Neutrophil (primary cell): ENCODE measurements at regions not wholly inside any gene's neighbourhood (a gene's known extent, or its start where the extent isn't known, plus 50 kb on each side); places are given as distances from the start of the nearest gene placed in this dataset.

Experiments used
- H3K27ac ChIP-seq: fragments of 200-600 bp; sonication (generic); 2 replicates; pipeline ENCODE4 v1.5.1; 2016; ENCODE audit warnings: mild to moderate bottlenecking, moderate library complexity
- H3K27me3 ChIP-seq: fragments of 200-600 bp; sonication (generic); 2 replicates; pipeline ENCODE4 v1.6.0; 2016; ENCODE audit warnings: mild to moderate bottlenecking
- H3K36me3 ChIP-seq: fragments of 200-600 bp; sonication (generic); 2 replicates; pipeline ENCODE4 v1.5.1; 2017
- H3K4me1 ChIP-seq, 2 experiments: fragments of 200-600 bp in 1 of 2; sonication (generic) in 1 of 2; 1 replicate in 1 of 2; 2 replicates in 1 of 2; pipeline versions ENCODE4 v1.5.1 to v1.6.1; 2013 to 2016; ENCODE audit warnings: low read depth in 1 of 2, low read length in 1 of 2, mild to moderate bottlenecking in 1 of 2, moderate library complexity in 1 of 2; ENCODE audit not compliant: control insufficient read depth in 1 of 2, insufficient read depth in 1 of 2
- H3K4me3 ChIP-seq, 2 experiments: fragments of 200-600 bp in 1 of 2; sonication (generic) in 1 of 2; 1 replicate in 1 of 2; 2 replicates in 1 of 2; pipeline ENCODE4 v1.5.1; 2013 to 2016; ENCODE audit warnings: low read depth in 1 of 2, low read length in 1 of 2, mild to moderate bottlenecking in 1 of 2, moderate library complexity in 1 of 2
- H3K9me3 ChIP-seq: fragments of 200-600 bp; sonication (generic); 2 replicates; pipeline ENCODE4 v1.5.1; 2016
- TF ChIP-seq, protein P1 (sequence below): fragments of 200-600 bp; sonication (generic); IDR thresholded peaks from 2 replicates; pipeline ENCODE4 v1.5.1; 2016; ENCODE audit warnings: antibody characterized with exemption

DNA sequence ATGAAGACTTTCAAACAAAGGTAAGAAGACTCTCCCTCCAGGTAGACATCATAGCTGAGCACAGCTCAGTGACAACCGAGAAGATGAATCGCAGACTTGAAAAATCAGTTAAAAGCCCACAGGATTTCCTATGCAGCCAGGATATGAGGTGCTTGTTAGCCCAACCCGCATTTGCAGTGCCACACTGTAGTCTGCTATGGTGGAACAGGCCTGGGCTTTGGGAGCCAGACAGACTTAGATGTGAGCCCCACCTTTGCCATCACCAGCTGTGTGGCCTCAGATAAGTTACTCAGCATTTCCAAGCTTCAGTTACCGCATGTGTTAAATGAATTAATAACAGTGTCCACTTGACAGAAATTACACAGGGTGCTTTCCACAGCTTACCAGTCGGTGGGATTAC, 204.4 kb upstream of the HS3ST3A1 start:
- Histone ChIP-seq H3K9me3 (no peaks in the 10 kb centered on the region), H3K4me3 (no peak overlapping the region), H3K27ac (no peak overlapping the region), H3K27me3 (no peaks in the 10 kb centered on the region), H3K4me1 (no peaks in the 10 kb centered on the region), H3K36me3 (no peaks in the 10 kb centered on the region)
- TF ChIP-seq, protein P1, sequence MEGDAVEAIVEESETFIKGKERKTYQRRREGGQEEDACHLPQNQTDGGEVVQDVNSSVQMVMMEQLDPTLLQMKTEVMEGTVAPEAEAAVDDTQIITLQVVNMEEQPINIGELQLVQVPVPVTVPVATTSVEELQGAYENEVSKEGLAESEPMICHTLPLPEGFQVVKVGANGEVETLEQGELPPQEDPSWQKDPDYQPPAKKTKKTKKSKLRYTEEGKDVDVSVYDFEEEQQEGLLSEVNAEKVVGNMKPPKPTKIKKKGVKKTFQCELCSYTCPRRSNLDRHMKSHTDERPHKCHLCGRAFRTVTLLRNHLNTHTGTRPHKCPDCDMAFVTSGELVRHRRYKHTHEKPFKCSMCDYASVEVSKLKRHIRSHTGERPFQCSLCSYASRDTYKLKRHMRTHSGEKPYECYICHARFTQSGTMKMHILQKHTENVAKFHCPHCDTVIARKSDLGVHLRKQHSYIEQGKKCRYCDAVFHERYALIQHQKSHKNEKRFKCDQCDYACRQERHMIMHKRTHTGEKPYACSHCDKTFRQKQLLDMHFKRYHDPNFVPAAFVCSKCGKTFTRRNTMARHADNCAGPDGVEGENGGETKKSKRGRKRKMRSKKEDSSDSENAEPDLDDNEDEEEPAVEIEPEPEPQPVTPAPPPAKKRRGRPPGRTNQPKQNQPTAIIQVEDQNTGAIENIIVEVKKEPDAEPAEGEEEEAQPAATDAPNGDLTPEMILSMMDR = no peak

DNA sequence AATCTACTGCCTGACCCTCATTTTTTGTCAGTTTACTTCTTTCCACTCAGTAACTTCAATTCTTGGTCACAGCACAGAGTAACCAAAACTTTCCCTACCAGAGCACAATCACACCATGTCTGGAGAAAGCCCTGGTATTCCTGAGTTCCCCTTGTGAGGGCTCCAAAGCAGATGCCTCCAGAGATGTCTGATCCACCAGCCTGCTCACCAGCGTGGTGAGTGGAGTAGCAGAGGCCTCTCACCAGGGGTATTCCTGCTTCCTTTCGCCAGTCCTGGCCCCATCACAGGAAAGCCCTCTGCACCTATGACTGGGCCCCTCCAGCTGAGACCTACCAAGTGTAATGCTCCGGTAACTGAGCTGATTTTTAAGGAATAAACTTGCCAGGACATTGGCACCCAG, 205.4 kb upstream of the HS3ST3A1 start:
- Histone ChIP-seq H3K27ac (no peak overlapping the region), H3K4me1 (no peaks in the 10 kb centered on the region), H3K9me3 (no peaks in the 10 kb centered on the region), H3K27me3 (no peaks in the 10 kb centered on the region), H3K36me3 (no peaks in the 10 kb centered on the region), H3K4me3 (no peak overlapping the region)
- TF ChIP-seq, protein P1 = no peak

DNA sequence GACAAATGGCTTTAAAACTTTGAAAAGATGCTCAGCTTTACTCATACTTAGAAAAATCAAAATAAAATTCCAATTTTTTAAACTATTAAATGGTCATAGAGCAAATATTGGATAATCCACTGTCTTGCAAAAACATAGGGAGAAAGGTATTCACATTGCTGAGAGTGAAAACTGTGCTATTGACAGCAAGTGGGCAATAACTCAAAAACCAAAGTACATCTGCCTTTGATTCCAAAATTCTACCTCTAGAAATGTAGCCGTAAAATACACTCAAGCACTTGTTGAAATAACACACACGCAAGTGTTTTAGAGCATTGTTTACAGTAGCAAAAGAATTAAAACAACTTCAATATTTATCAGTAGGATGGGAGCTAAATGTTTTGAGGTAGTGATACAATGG, 210.6 kb upstream of the HS3ST3A1 start:
- TF ChIP-seq, protein P1 = no peak
- no peaks in the 10 kb centered on the region for H3K4me1 ChIP-seq
- H3K36me3 ChIP-seq = no peaks in the 10 kb centered on the region
- no peak overlapping the region for H3K4me3 ChIP-seq
- no peaks in the 10 kb centered on the region for H3K27me3 ChIP-seq
- no peak overlapping the region for H3K27ac ChIP-seq
- no peaks in the 10 kb centered on the region for H3K9me3 ChIP-seq

DNA sequence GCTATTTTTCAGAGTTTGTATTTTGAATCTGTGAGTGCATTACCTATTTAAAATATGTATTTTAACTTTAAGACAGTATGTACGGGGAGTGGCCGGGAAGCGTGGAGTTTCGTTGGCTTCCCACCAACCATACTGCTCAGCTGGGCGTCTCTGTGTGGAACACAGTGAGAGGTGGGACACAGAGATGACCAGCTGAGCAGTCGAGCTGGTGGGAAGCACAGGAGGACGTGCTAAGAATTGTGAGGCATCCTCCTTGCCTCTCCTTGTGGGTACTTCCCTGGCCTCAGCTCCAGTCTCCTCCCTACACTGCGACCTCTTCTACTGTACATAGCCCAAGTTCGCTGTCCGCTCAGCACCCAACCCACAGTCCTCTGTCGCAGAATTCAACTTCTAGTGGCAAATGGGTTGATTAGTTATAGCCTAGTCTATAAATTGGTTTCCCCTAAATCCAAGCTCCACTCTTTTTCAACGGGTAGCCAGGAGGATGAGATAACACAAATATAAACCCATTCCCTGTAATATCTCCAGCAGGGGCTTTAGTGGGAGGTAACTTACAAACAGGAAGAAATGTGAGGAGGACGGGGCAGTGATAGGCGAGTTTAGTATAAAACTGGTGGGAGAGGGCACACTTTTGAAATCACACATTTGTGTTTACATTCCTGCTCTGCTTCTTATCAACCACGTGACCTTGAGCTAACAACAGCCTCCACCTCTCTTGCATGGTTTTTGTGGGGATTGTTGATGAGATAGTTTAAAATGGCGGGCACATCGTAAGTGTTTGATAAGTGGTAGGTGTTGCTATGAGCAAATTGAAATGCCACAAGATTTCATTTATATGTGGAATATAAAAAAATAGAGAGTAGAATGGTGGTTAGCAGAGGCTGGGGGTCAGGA, 211.9 kb upstream of the HS3ST3A1 start:
- TF ChIP-seq, protein P1 = no peak

DNA sequence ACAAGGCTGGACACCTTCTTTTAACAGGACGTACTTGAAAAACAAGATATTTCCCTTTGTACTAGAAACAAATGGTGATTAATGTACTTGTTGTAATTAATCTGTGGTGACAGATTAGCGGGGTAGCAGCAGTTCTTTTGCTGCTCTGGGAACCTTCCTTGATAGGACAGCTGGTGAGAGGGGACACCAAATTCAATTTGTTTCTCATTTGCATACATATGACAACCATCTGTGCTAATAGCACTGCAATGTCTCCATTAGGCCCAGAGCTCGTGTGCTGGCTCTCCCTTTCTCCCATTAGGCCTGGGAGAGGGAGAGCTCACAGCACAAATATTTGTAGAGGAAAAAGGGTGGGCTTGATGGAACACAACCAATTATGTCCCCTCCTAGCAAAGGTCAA, 221.0 kb upstream of the HS3ST3A1 start:
- TF ChIP-seq, protein P1 = no peak
- Histone ChIP-seq H3K27ac (no peak overlapping the region), H3K4me1 (no peaks in the 10 kb centered on the region), H3K4me3 (no peak overlapping the region), H3K36me3 (no peaks in the 10 kb centered on the region), H3K27me3 (no peaks in the 10 kb centered on the region), H3K9me3 (no peaks in the 10 kb centered on the region)

More for the DNA sequence above, 211.9 kb upstream of the HS3ST3A1 start:
- H3K4me3 ChIP-seq = no peak overlapping the region
- no peak overlapping the region for H3K27ac ChIP-seq
- no peaks in the 10 kb centered on the region for H3K9me3 ChIP-seq
- no peaks in the 10 kb centered on the region for H3K4me1 ChIP-seq
- no peaks in the 10 kb centered on the region for H3K27me3 ChIP-seq
- no peaks in the 10 kb centered on the region for H3K36me3 ChIP-seq
